ENCODE measurements at regions not wholly inside any gene's neighbourhood (a gene's known extent, or its start where the extent isn't known, plus 50 kb on each side); places are given as distances from the start of the nearest gene placed in this dataset.

- BruUV-seq (replicated peaks) = no TSS peak
- Histone ChIP-seq H3K4me3 (replicated peaks in 1 of 3; ENCODE audit: insufficient read depth in 1 of 3, low read depth in 1 of 3, low read length in 3 of 3) (no peak overlapping the region), H3K79me2 (ENCODE audit: control insufficient read depth, insufficient read depth, low read length) (no peaks in the 10 kb centered on the region), H3K9ac (replicated peaks; ENCODE audit: extremely low read depth, insufficient read depth, low read length) (no peak overlapping the region), H3K27ac (ENCODE audit: insufficient read depth, low read depth, low read length) (no peak overlapping the region), H3K9me1 (replicated peaks; ENCODE audit: control insufficient read depth, extremely low read depth, insufficient read depth, low read length) (no peaks in the 10 kb centered on the region), H3K36me3 (ENCODE audit: control insufficient read depth in 2 of 2, extremely low read depth in 1 of 2, insufficient read depth in 2 of 2, low read length in 2 of 2) (no peaks in the 10 kb centered on the region), H3K27me3 (ENCODE audit: control insufficient read depth in 2 of 2, insufficient read depth in 2 of 2, low read length in 2 of 2) (no peaks in the 10 kb centered on the region), H3K4me2 (ENCODE audit: insufficient read depth, low read length) (no peak overlapping the region), H3K4me1 (ENCODE audit: control insufficient read depth, extremely low read depth, insufficient read depth, low read length) (no peaks in the 10 kb centered on the region), H2AFZ (ENCODE audit: low read depth, low read length) (no peak overlapping the region), H4K20me1 (replicated peaks; ENCODE audit: control insufficient read depth, extremely low read depth, insufficient read depth, low read length) (no peaks in the 10 kb centered on the region), H3K9me3 (replicated peaks; ENCODE audit: control insufficient read depth, insufficient read depth, low read length) (no peaks in the 10 kb centered on the region)
- ChIA-PET POLR2A (no interaction called here), CTCF (no interaction called here)
- FAIRE-seq = no peak
- no peak for TF ChIP-seq GATA2 (IDR thresholded peaks at IDR 0.05; ENCODE audit: insufficient read depth, insufficient read length, low read depth, low read length)
- TF ChIP-seq JUN (IDR thresholded peaks at IDR 0.05; ENCODE audit: borderline replicate concordance, insufficient read depth, insufficient read length, low read depth) = no peak
- no peak for TF ChIP-seq EZH2 (IDR thresholded peaks at IDR 0.05; ENCODE audit: borderline replicate concordance, low read depth, low read length, severe bottlenecking)
- no peak for TF ChIP-seq FOS (IDR thresholded peaks at IDR 0.05; ENCODE audit: borderline replicate concordance, insufficient read depth, low read length)
- TF ChIP-seq POLR2AphosphoS5 (IDR thresholded peaks at IDR 0.05; ENCODE audit: insufficient read depth, low read depth, low read length) = no peak
- TF ChIP-seq CTCF (IDR thresholded peaks at IDR 0.05; ENCODE audit: extremely low read depth in 1 of 2, insufficient read depth in 1 of 2, low read depth in 1 of 2, low read length in 2 of 2) = no peak
- TF ChIP-seq MYC (IDR thresholded peaks at IDR 0.05; ENCODE audit: low read depth, low read length) = no peak
- no peak for TF ChIP-seq POLR2A (IDR thresholded peaks at IDR 0.05; ENCODE audit: low read depth, low read length)
- TF ChIP-seq, protein P1, sequence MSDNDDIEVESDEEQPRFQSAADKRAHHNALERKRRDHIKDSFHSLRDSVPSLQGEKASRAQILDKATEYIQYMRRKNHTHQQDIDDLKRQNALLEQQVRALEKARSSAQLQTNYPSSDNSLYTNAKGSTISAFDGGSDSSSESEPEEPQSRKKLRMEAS (IDR thresholded peaks at IDR 0.05; ENCODE audit: insufficient read depth, insufficient read length) = no peak
- intact Hi-C loops (cut with micrococcal nuclease) = no loop called here
- dilution Hi-C loops (cut with MboI; ENCODE audit: extremely low pct_ligation_motif_present, low sequenced_read_pairs) = no loop called here
- DNase-seq (ENCODE audit: low read depth, low spot score) = no peak
Measured at GRCh38 chr12:94829552-94829951, 173.9 kb downstream of the NDUFA12 start.
